ENCODE measurements at regions not wholly inside any gene's neighbourhood (a gene's known extent, or its start where the extent isn't known, plus 50 kb on each side); places are given as distances from the start of the nearest gene placed in this dataset.

- no peaks in the 10 kb centered on the region for H4K20me1 ChIP-seq (ENCODE audit: insufficient read depth, low read length, poor library complexity, severe bottlenecking)
- no peak overlapping the region for H3K9ac ChIP-seq (ENCODE audit: low read depth, low read length, poor library complexity, severe bottlenecking)
- H3F3A ChIP-seq (ENCODE audit: low read depth), result no peaks in the 10 kb centered on the region
- no peaks in the 10 kb centered on the region for H3K27me3 ChIP-seq (ENCODE audit: insufficient read depth, low read length, poor library complexity, severe bottlenecking)
- H3K9me3 ChIP-seq (ENCODE audit: insufficient read depth, low read depth, low read length), result no peaks in the 10 kb centered on the region
- H2AFZ ChIP-seq (ENCODE audit: low read length), result no peak overlapping the region
- H3K36me3 ChIP-seq (ENCODE audit: insufficient read depth, low read length), result no peaks in the 10 kb centered on the region
- H3K79me2 ChIP-seq (ENCODE audit: insufficient read depth, low read length), result no peaks in the 10 kb centered on the region
- H3K4me2 ChIP-seq (ENCODE audit: low read depth, low read length, poor library complexity, severe bottlenecking), result no peak overlapping the region
- H3K4me1 ChIP-seq (ENCODE audit: insufficient read depth, low read length, poor library complexity, severe bottlenecking), result no peaks in the 10 kb centered on the region
- no peak overlapping the region for H3K4me3 ChIP-seq (ENCODE audit: low read length, poor library complexity, severe bottlenecking)
- TF ChIP-seq EZH2phosphoT487 (IDR thresholded peaks at IDR 0.05; ENCODE audit: borderline replicate concordance) (no peak), CTCF (conservative IDR thresholded peaks at IDR 0.05; ENCODE audit: low read length) (no peak)
- H3K9me2 ChIP-seq (replicated peaks; ENCODE audit: low read depth, low read length), result no peaks in the 10 kb centered on the region
These were observed 89.0 kb downstream of the TEX29 start for GRCh38 chr13:111409413-111409812.

- Histone ChIP-seq H3K27me3 (ENCODE audit: insufficient read depth, low read length, poor library complexity, severe bottlenecking) (no peaks in the 10 kb centered on the region), H3K9ac (ENCODE audit: low read depth, low read length, poor library complexity, severe bottlenecking) (no peak overlapping the region)
These were observed 90.0 kb downstream of the TEX29 start for GRCh38 chr13:111410232-111411021.

GRCh38 chr13:111411151-111411858 is 90.9 kb downstream of the TEX29 start:
- no peak overlapping the region for H2AFZ ChIP-seq (ENCODE audit: low read length)
- H3K9ac ChIP-seq (ENCODE audit: low read depth, low read length, poor library complexity, severe bottlenecking), result no peak overlapping the region
- no peak for TF ChIP-seq EZH2phosphoT487 (IDR thresholded peaks at IDR 0.05; ENCODE audit: borderline replicate concordance)
- no peak for TF ChIP-seq CTCF (conservative IDR thresholded peaks at IDR 0.05; ENCODE audit: low read length)
- H3K9me3 ChIP-seq (ENCODE audit: insufficient read depth, low read depth, low read length), result no peaks in the 10 kb centered on the region
- no peaks in the 10 kb centered on the region for H4K20me1 ChIP-seq (ENCODE audit: insufficient read depth, low read length, poor library complexity, severe bottlenecking)
- no peaks in the 10 kb centered on the region for H3K9me2 ChIP-seq (replicated peaks; ENCODE audit: low read depth, low read length)
- no peak overlapping the region for H3K4me2 ChIP-seq (ENCODE audit: low read depth, low read length, poor library complexity, severe bottlenecking)
- H3K36me3 ChIP-seq (ENCODE audit: insufficient read depth, low read length), result no peaks in the 10 kb centered on the region
- no peak overlapping the region for H3K4me3 ChIP-seq (ENCODE audit: low read length, poor library complexity, severe bottlenecking)
- H3K4me1 ChIP-seq (ENCODE audit: insufficient read depth, low read length, poor library complexity, severe bottlenecking), result no peaks in the 10 kb centered on the region
- H3K27me3 ChIP-seq (ENCODE audit: insufficient read depth, low read length, poor library complexity, severe bottlenecking), result no peaks in the 10 kb centered on the region
- H3K79me2 ChIP-seq (ENCODE audit: insufficient read depth, low read length), result no peaks in the 10 kb centered on the region
- H3F3A ChIP-seq (ENCODE audit: low read depth), result no peaks in the 10 kb centered on the region

More at GRCh38 chr13:111410232-111411021, 90.0 kb downstream of the TEX29 start:
- Histone ChIP-seq H3K79me2 (ENCODE audit: insufficient read depth, low read length) (no peaks in the 10 kb centered on the region), H3K4me2 (ENCODE audit: low read depth, low read length, poor library complexity, severe bottlenecking) (no peak overlapping the region), H3K9me3 (ENCODE audit: insufficient read depth, low read depth, low read length) (no peaks in the 10 kb centered on the region), H3K4me1 (ENCODE audit: insufficient read depth, low read length, poor library complexity, severe bottlenecking) (no peaks in the 10 kb centered on the region), H4K20me1 (ENCODE audit: insufficient read depth, low read length, poor library complexity, severe bottlenecking) (no peaks in the 10 kb centered on the region), H2AFZ (ENCODE audit: low read length) (no peak overlapping the region), H3K36me3 (ENCODE audit: insufficient read depth, low read length) (no peaks in the 10 kb centered on the region), H3K9me2 (replicated peaks; ENCODE audit: low read depth, low read length) (no peaks in the 10 kb centered on the region), H3F3A (ENCODE audit: low read depth) (no peaks in the 10 kb centered on the region), H3K4me3 (ENCODE audit: low read length, poor library complexity, severe bottlenecking) (no peak overlapping the region)
- TF ChIP-seq CTCF (conservative IDR thresholded peaks at IDR 0.05; ENCODE audit: low read length), result no peak

Data from Loucy (cell line).